ENCODE measurements at regions not wholly inside any gene's neighbourhood (a gene's known extent, or its start where the extent isn't known, plus 50 kb on each side); places are given as distances from the start of the nearest gene placed in this dataset.

DNA sequence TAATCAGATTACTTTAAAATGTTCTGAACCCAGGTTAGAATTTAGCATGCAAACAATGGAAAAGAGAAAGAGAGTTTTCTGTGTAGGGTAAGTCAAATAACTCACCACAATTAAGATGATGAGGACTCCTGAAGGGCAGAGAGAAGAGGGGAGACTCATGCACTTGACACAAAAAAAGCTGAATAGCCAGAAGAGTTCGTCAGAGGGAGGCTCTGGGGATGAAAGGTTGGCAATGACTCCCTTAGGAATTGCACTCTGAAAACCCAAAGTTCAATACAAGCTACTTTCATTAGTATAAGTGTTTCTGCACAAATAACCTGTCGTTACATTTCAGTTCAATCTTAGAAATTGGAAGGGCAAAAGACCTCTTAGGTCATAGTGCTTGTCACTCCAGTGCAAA, 434.4 kb upstream of the PCDH9 start:
- H3K4me1 ChIP-seq (ENCODE audit: control insufficient read depth, insufficient read depth, low read length, poor library complexity, severe bottlenecking): no peaks in the 10 kb centered on the region
- no peak overlapping the region for H3K27ac ChIP-seq (ENCODE audit: low read depth, low read length, severe bottlenecking)
- WGBS, 2 experiments (ENCODE audit: insufficient coverage in 2 of 2): no CpG with 5 or more reads among the region's 2 CpGs
- H3K9me3 ChIP-seq (ENCODE audit: control insufficient read depth, low read length): no peaks in the 10 kb centered on the region
- no peak overlapping the region for H3K4me3 ChIP-seq (ENCODE audit: extremely low read depth, insufficient read depth, low read length, poor library complexity, severe bottlenecking)
- H3K36me3 ChIP-seq (ENCODE audit: control insufficient read depth, insufficient read depth, low read length): no peaks in the 10 kb centered on the region

DNA sequence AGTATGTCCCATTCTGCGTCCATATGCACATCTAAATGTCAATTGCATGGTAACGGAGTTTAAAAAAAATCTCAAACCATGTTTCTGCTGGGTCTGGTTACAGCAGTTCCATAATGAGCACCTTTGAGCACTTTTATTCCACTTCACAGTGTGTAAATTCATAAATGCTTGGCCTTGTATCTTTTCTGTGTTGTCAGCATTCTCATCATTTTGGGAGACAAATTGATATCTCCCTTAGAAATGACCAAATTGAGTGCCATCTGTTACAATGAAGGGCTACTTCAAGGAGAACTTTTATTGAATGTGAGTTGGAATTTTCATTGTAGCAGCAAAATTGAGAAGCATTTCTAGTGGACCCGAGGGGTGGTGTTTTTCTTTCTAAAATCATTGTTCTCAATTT, 432.9 kb upstream of the PCDH9 start:
- Histone ChIP-seq H3K27ac (ENCODE audit: low read depth, low read length, severe bottlenecking) (no peak overlapping the region), H3K4me1 (ENCODE audit: control insufficient read depth, insufficient read depth, low read length, poor library complexity, severe bottlenecking) (no peaks in the 10 kb centered on the region), H3K36me3 (ENCODE audit: control insufficient read depth, insufficient read depth, low read length) (no peaks in the 10 kb centered on the region), H3K9me3 (ENCODE audit: control insufficient read depth, low read length) (no peaks in the 10 kb centered on the region), H3K4me3 (ENCODE audit: extremely low read depth, insufficient read depth, low read length, poor library complexity, severe bottlenecking) (no peak overlapping the region)
- 93% methylated on average over 2 of the region's 3 CpGs; no CpG with 5 or more reads in 1 of the 2 experiments for WGBS, 2 experiments (ENCODE audit: insufficient coverage in 2 of 2)

- no peak overlapping the region for H3K27ac ChIP-seq (ENCODE audit: low read depth, low read length, severe bottlenecking)
- H3K36me3 ChIP-seq (ENCODE audit: control insufficient read depth, insufficient read depth, low read length): no peaks in the 10 kb centered on the region
- no peak overlapping the region for H3K4me3 ChIP-seq (ENCODE audit: extremely low read depth, insufficient read depth, low read length, poor library complexity, severe bottlenecking)
- no CpG with 5 or more reads among the region's 3 CpGs for WGBS, 2 experiments (ENCODE audit: insufficient coverage in 2 of 2)
- H3K4me1 ChIP-seq (ENCODE audit: control insufficient read depth, insufficient read depth, low read length, poor library complexity, severe bottlenecking): no peaks in the 10 kb centered on the region
- H3K9me3 ChIP-seq (ENCODE audit: control insufficient read depth, low read length): no peaks in the 10 kb centered on the region
Measured at GRCh38 chr13:67652887-67653286, 422.8 kb upstream of the PCDH9 start.

- no peak overlapping the region for H3K27ac ChIP-seq (ENCODE audit: low read depth, low read length, severe bottlenecking)
- H3K9me3 ChIP-seq (ENCODE audit: control insufficient read depth, low read length): no peaks in the 10 kb centered on the region
- H3K4me3 ChIP-seq (ENCODE audit: extremely low read depth, insufficient read depth, low read length, poor library complexity, severe bottlenecking): no peak overlapping the region
- H3K36me3 ChIP-seq (ENCODE audit: control insufficient read depth, insufficient read depth, low read length): no peaks in the 10 kb centered on the region
- WGBS, 2 experiments (ENCODE audit: insufficient coverage in 2 of 2): 71 to 89% methylated on average over 1 to 2 of the region's 3 CpGs
- H3K4me1 ChIP-seq (ENCODE audit: control insufficient read depth, insufficient read depth, low read length, poor library complexity, severe bottlenecking): no peaks in the 10 kb centered on the region
Measured at GRCh38 chr13:67651908-67652465, 421.9 kb upstream of the PCDH9 start.

DNA sequence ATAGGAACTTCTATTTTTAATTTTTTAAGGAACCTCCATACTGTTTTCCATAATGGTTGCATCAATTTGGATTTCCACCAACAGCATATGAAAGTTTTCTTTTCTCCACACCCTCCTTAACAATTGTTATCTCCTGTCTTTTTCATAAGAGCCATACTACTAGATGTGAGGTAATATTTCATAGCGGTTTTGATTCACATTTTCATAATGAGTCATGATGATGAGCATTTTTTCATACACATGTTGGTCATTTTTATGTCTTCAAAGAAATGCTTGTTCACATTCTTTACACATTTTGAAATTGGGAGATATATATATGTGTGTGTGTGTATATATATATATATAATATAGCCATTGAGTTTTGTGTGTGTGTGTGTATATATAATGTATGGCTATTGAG, 420.3 kb upstream of the PCDH9 start:
- H3K4me1 ChIP-seq (ENCODE audit: control insufficient read depth, insufficient read depth, low read length, poor library complexity, severe bottlenecking): no peaks in the 10 kb centered on the region
- H3K9me3 ChIP-seq (ENCODE audit: control insufficient read depth, low read length): no peaks in the 10 kb centered on the region
- no peak overlapping the region for H3K4me3 ChIP-seq (ENCODE audit: extremely low read depth, insufficient read depth, low read length, poor library complexity, severe bottlenecking)
- H3K27ac ChIP-seq (ENCODE audit: low read depth, low read length, severe bottlenecking): no peak overlapping the region
- no peaks in the 10 kb centered on the region for H3K36me3 ChIP-seq (ENCODE audit: control insufficient read depth, insufficient read depth, low read length)
- WGBS, 2 experiments (ENCODE audit: insufficient coverage in 2 of 2): no CpG with 5 or more reads among the region's 1 CpG

GRCh38 chr13:67645874-67646467, 415.8 kb upstream of the PCDH9 start:
- 92% methylated on average over 3 of the region's 4 CpGs for WGBS, 2 experiments (ENCODE audit: insufficient coverage in 2 of 2)
- no peak overlapping the region for H3K27ac ChIP-seq (ENCODE audit: low read depth, low read length, severe bottlenecking)
- no peak overlapping the region for H3K4me3 ChIP-seq (ENCODE audit: extremely low read depth, insufficient read depth, low read length, poor library complexity, severe bottlenecking)
- H3K9me3 ChIP-seq (ENCODE audit: control insufficient read depth, low read length): peaks cover 3% of the 10 kb centered on the region
- H3K4me1 ChIP-seq (ENCODE audit: control insufficient read depth, insufficient read depth, low read length, poor library complexity, severe bottlenecking): no peaks in the 10 kb centered on the region
- no peaks in the 10 kb centered on the region for H3K36me3 ChIP-seq (ENCODE audit: control insufficient read depth, insufficient read depth, low read length)

DNA sequence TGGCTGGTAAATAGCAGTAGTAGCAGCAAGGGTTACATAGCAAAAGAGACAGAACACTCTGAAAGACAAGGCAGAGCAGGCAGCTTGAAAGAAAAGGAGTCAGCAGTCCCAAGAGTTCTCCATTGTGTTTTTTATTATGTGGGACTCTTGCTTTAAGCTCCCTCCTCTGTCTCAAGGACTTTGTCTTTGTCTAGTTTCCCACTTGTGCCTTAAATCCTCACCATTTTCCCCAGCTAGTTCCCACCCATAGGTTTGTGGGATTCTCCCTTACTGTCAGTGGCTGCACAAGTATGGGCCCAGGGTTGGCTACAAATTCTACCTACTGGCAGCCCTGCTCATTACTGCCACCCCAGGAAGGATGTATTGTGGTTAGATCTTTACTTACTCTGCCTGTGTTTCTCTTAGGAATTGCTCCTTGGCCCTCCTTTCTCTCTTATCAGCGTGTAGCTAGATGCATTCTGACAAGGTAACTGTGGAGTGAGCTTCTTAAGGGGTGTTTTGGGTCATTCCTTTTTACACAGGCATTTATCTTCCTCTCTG, 413.4 kb upstream of the PCDH9 start:
- no CpG with 5 or more reads among the region's 1 CpG for WGBS, 2 experiments (ENCODE audit: insufficient coverage in 2 of 2)
- Histone ChIP-seq H3K9me3 (ENCODE audit: control insufficient read depth, low read length) (peaks cover 3% of the 10 kb centered on the region), H3K27ac (ENCODE audit: low read depth, low read length, severe bottlenecking) (no peak overlapping the region), H3K36me3 (ENCODE audit: control insufficient read depth, insufficient read depth, low read length) (no peaks in the 10 kb centered on the region), H3K4me3 (ENCODE audit: extremely low read depth, insufficient read depth, low read length, poor library complexity, severe bottlenecking) (no peak overlapping the region), H3K4me1 (ENCODE audit: control insufficient read depth, insufficient read depth, low read length, poor library complexity, severe bottlenecking) (no peaks in the 10 kb centered on the region)

DNA sequence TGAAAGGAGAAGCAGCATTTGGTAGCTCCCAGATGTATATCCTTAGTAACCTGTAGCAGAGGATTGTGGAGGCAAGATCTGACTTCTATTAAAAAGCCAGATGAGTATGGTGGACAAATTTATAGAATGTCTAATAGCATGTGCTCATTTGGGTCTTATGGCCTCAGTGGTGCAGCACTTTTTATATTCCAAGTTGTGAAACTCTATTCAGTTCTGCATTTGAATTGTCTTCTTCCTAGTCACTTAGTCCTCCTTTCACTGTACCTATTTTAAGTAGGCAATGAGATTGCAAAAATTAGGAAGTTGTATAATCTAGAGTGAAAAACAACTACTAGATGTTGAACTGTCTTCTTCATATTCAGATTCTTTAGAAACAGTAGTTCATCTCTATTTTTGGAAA, 412.5 kb upstream of the PCDH9 start:
- Histone ChIP-seq H3K9me3 (ENCODE audit: control insufficient read depth, low read length) (peaks cover 3% of the 10 kb centered on the region), H3K36me3 (ENCODE audit: control insufficient read depth, insufficient read depth, low read length) (no peaks in the 10 kb centered on the region)

DNA sequence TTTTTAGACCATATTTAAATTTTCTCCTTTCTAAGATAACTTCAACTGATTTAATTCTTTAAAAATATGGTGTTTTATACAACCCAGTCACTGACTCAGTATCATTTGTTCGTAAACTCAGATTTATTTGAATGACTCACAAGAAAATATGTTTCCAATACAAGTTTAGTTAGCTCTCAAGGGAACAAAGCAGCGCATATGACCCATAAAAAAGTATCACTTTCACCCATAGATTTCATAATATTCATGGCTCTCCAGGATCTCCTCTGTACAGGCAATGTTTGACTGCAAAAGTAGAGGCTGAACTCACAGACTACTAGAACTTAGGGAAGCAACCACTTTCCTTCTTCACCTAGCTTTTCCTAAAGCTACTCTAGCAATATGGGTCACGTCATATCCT, 405.6 kb upstream of the PCDH9 start:
- Histone ChIP-seq H3K36me3 (ENCODE audit: control insufficient read depth, insufficient read depth, low read length) (no peaks in the 10 kb centered on the region), H3K4me1 (ENCODE audit: control insufficient read depth, insufficient read depth, low read length, poor library complexity, severe bottlenecking) (no peaks in the 10 kb centered on the region), H3K9me3 (ENCODE audit: control insufficient read depth, low read length) (no peaks in the 10 kb centered on the region), H3K4me3 (ENCODE audit: extremely low read depth, insufficient read depth, low read length, poor library complexity, severe bottlenecking) (no peak overlapping the region), H3K27ac (ENCODE audit: low read depth, low read length, severe bottlenecking) (no peak overlapping the region)
- WGBS, 2 experiments (ENCODE audit: insufficient coverage in 2 of 2): 100% methylated on average over 1 of the region's 3 CpGs; no CpG with 5 or more reads in 1 of the 2 experiments

More for the DNA sequence above, 412.5 kb upstream of the PCDH9 start:
- Histone ChIP-seq H3K4me3 (ENCODE audit: extremely low read depth, insufficient read depth, low read length, poor library complexity, severe bottlenecking) (no peak overlapping the region), H3K27ac (ENCODE audit: low read depth, low read length, severe bottlenecking) (no peak overlapping the region), H3K4me1 (ENCODE audit: control insufficient read depth, insufficient read depth, low read length, poor library complexity, severe bottlenecking) (no peaks in the 10 kb centered on the region)

DNA sequence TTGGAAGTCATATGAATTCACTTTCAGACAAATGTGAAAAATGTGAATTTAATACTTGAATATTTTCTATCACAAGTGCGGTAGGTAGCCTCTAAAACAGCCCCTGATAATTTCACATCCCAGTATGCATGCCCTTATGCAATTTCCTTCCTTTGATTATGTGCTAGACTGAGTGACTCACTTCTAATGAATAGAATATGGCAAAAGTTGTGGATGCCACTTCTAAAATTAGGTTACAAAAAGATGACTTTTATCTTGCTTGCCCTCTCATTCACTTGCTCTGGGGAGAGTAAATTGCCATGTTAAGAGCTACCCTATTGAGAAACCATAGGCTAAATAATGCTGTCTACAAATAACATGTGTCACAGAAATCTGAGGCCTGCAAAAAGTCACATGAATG, 402.5 kb upstream of the PCDH9 start:
- H3K4me3 ChIP-seq (ENCODE audit: extremely low read depth, insufficient read depth, low read length, poor library complexity, severe bottlenecking): no peak overlapping the region
- no peak overlapping the region for H3K27ac ChIP-seq (ENCODE audit: low read depth, low read length, severe bottlenecking)
- no CpG with 5 or more reads among the region's 1 CpG for WGBS, 2 experiments (ENCODE audit: insufficient coverage in 2 of 2)
- no peaks in the 10 kb centered on the region for H3K36me3 ChIP-seq (ENCODE audit: control insufficient read depth, insufficient read depth, low read length)
- H3K9me3 ChIP-seq (ENCODE audit: control insufficient read depth, low read length): no peaks in the 10 kb centered on the region
- no peaks in the 10 kb centered on the region for H3K4me1 ChIP-seq (ENCODE audit: control insufficient read depth, insufficient read depth, low read length, poor library complexity, severe bottlenecking)

DNA sequence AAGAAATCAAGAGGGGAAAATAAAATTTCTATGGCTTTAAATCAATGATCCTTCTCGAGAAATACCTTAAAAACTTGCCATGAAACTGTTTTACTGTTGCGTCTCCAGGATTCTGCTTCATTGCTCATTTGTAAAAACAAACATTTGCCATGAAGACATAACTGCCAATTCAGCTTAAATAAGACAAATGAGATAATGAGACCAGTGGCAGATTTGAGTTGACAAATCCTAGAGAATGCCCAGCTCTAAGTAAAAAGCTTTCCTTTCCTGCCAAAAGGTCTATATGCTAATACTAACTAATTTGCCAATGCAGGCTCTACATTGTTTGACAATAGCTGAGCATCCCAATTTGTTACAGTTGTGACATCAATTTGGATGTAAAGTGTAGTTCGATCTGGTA, 400.5 kb upstream of the PCDH9 start:
- no peak overlapping the region for H3K4me3 ChIP-seq (ENCODE audit: extremely low read depth, insufficient read depth, low read length, poor library complexity, severe bottlenecking)
- peaks cover 7% of the 10 kb centered on the region for H3K4me1 ChIP-seq (ENCODE audit: control insufficient read depth, insufficient read depth, low read length, poor library complexity, severe bottlenecking)
- WGBS, 2 experiments (ENCODE audit: insufficient coverage in 2 of 2): 82 to 90% methylated on average over 2 of the region's 3 CpGs
- H3K36me3 ChIP-seq (ENCODE audit: control insufficient read depth, insufficient read depth, low read length): no peaks in the 10 kb centered on the region
- no peak overlapping the region for H3K27ac ChIP-seq (ENCODE audit: low read depth, low read length, severe bottlenecking)
- H3K9me3 ChIP-seq (ENCODE audit: control insufficient read depth, low read length): no peaks in the 10 kb centered on the region

Data from mesodermal cell (in vitro differentiated cells).